ENCODE measurements at regions not wholly inside any gene's neighbourhood (a gene's known extent, or its start where the extent isn't known, plus 50 kb on each side); places are given as distances from the start of the nearest gene placed in this dataset.

GRCh38 chr4:11326021-11326420 lies 102.7 kb downstream of the HS3ST1 start:
- H3K27ac ChIP-seq (ENCODE audit: insufficient read depth, low read length), result no peak overlapping the region
- no peak overlapping the region for H2AFZ ChIP-seq (replicated peaks; ENCODE audit: low read length, poor library complexity)
- H3K4me2 ChIP-seq (ENCODE audit: low read depth, low read length), result no peak overlapping the region
- WGBS, 2 experiments (ENCODE audit: extremely low coverage in 2 of 2, insufficient read length in 1 of 2), result 58% methylated on average over 2 of the region's 2 CpGs; no CpG with 5 or more reads in 1 of the 2 experiments
- no peak overlapping the region for H3K23ac ChIP-seq (ENCODE audit: low read depth, low read length)
- no peaks in the 10 kb centered on the region for H4K20me1 ChIP-seq (ENCODE audit: insufficient read depth, low read length)
- TF ChIP-seq MAFK (IDR thresholded peaks at IDR 0.05; ENCODE audit: low read depth, low read length), result no peak
- TF ChIP-seq CEBPB (IDR thresholded peaks at IDR 0.05; ENCODE audit: low read depth, low read length), result no peak
- no peak for TF ChIP-seq SMC3 (IDR thresholded peaks at IDR 0.05; ENCODE audit: low read depth, low read length)
- no peak for TF ChIP-seq MAZ (IDR thresholded peaks at IDR 0.05; ENCODE audit: borderline replicate concordance, low read depth, low read length)
- TF ChIP-seq, protein P1, sequence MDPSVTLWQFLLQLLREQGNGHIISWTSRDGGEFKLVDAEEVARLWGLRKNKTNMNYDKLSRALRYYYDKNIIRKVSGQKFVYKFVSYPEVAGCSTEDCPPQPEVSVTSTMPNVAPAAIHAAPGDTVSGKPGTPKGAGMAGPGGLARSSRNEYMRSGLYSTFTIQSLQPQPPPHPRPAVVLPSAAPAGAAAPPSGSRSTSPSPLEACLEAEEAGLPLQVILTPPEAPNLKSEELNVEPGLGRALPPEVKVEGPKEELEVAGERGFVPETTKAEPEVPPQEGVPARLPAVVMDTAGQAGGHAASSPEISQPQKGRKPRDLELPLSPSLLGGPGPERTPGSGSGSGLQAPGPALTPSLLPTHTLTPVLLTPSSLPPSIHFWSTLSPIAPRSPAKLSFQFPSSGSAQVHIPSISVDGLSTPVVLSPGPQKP (IDR thresholded peaks at IDR 0.05; ENCODE audit: borderline replicate concordance, low read depth, low read length), result no peak
- TF ChIP-seq BHLHE40 (IDR thresholded peaks at IDR 0.05; ENCODE audit: low read depth, low read length), result no peak
- no peak for TF ChIP-seq RCOR1 (IDR thresholded peaks at IDR 0.05; ENCODE audit: insufficient replicate concordance, low read length)
- TF ChIP-seq MXI1 (IDR thresholded peaks at IDR 0.05; ENCODE audit: borderline replicate concordance, low read depth, low read length), result no peak
- no peak for TF ChIP-seq NFE2L2 (IDR thresholded peaks at IDR 0.05; ENCODE audit: low read depth, low read length)
- TF ChIP-seq USF2 (IDR thresholded peaks at IDR 0.05; ENCODE audit: low read depth, low read length), result no peak
- TF ChIP-seq RAD21 (IDR thresholded peaks at IDR 0.05; ENCODE audit: low read length), result no peak
- TF ChIP-seq POLR2A (IDR thresholded peaks at IDR 0.05; ENCODE audit: low read depth, low read length), result no peak
- CTCF ChIA-PET, result no interaction called here
- POLR2A ChIA-PET (ENCODE audit: unreplicated experiment), result no interaction called here
- in situ Hi-C loops (cut with MboI; ENCODE audit: low sequenced_read_pairs) (no loop called here), intact Hi-C loops (cut with micrococcal nuclease) (no loop called here), dilution Hi-C loops (cut with HindIII; ENCODE audit: low sequenced_read_pairs, unreplicated experiment) (no loop called here)
- no peak overlapping the region for H2AK9ac ChIP-seq (replicated peaks; ENCODE audit: low read depth, low read length, poor library complexity)
- no peak overlapping the region for H4K91ac ChIP-seq (ENCODE audit: insufficient read depth, low read depth, low read length)
- BruUV-seq (replicated peaks), result no TSS peak
- no peak overlapping the region for H2BK5ac ChIP-seq (ENCODE audit: low read depth, low read length, poor library complexity, severe bottlenecking)
- no peak overlapping the region for H4K8ac ChIP-seq (ENCODE audit: low read depth in 2 of 2, low read length in 2 of 2)
- no peak overlapping the region for H2BK120ac ChIP-seq (ENCODE audit: low read depth, low read length)
- DNase-seq (no peak), ATAC-seq (ENCODE audit: low read depth) (no peak)
- no peak overlapping the region for H3K4me3 ChIP-seq (ENCODE audit: insufficient read depth, low read depth, low read length)
- H3K36me3 ChIP-seq (ENCODE audit: control insufficient read depth, insufficient read depth, low read length), result no peaks in the 10 kb centered on the region
- no peaks in the 10 kb centered on the region for H3K4me1 ChIP-seq (ENCODE audit: control insufficient read depth, insufficient read depth, low read length)
- no peak overlapping the region for H2AK5ac ChIP-seq (ENCODE audit: low read depth, low read length)
- no peak overlapping the region for H3K4ac ChIP-seq (ENCODE audit: low read depth, low read length)
- H3K79me1 ChIP-seq (ENCODE audit: low read depth in 1 of 2, low read length in 2 of 2), result no peaks in the 10 kb centered on the region
- peaks cover 9% of the 10 kb centered on the region for H3K9me3 ChIP-seq (ENCODE audit: control insufficient read depth, insufficient read depth, low read length)
- H3K9ac ChIP-seq (ENCODE audit: low read depth, low read length), result no peak overlapping the region
- no peak overlapping the region for H3K14ac ChIP-seq (replicated peaks; ENCODE audit: low read depth, low read length)
- H3K18ac ChIP-seq (ENCODE audit: low read depth, low read length), result no peak overlapping the region
- H2BK20ac ChIP-seq (ENCODE audit: low read depth, low read length), result no peak overlapping the region
- H4K5ac ChIP-seq (ENCODE audit: low read depth, low read length), result no peak overlapping the region
- H3K27me3 ChIP-seq (ENCODE audit: control insufficient read depth, insufficient read depth, low read length), result no peaks in the 10 kb centered on the region
- no peaks in the 10 kb centered on the region for H3K9me1 ChIP-seq (ENCODE audit: insufficient read depth, low read length)
- H2BK15ac ChIP-seq (ENCODE audit: low read depth, low read length), result no peak overlapping the region
- no peak overlapping the region for H3K56ac ChIP-seq (ENCODE audit: extremely low read depth, insufficient read depth, low read length)

Measured in IMR-90 (cell line).